Stomach (tissue), 8 donors: ENCODE measurements at regions not wholly inside any gene's neighbourhood (a gene's known extent, or its start where the extent isn't known, plus 50 kb on each side); places are given as distances from the start of the nearest gene placed in this dataset.

Source experiments
- DNase-seq, 2 donors: peaks; one replicate each; pipeline versions ENCODE4 v3.0.0 to v3.0.0-alpha.2; 2013 to 2019
- H3K27ac ChIP-seq, 5 donors: fragments of 200-600 bp in 4 of 5; sonication (generic) in 4 of 5; one replicate each; pipeline ENCODE4 v1.5.1; 2013 to 2019; ENCODE audit warnings: mild to moderate bottlenecking in 1 of 5, moderate library complexity in 1 of 5
- H3K27me3 ChIP-seq, 3 donors: fragments of 200-600 bp; sonication (generic); one replicate each; pipeline ENCODE4 v1.5.1; 2017 to 2019; ENCODE audit warnings: mixed run types in 1 of 3
- H3K36me3 ChIP-seq, 4 donors: fragments of 200-600 bp; sonication (generic); 1 replicate in 3 of 4; 2 replicates in 1 of 4; pipeline ENCODE4 v1.5.1; 2016 to 2019
- H3K4me1 ChIP-seq, 4 donors: fragments of 200-600 bp; sonication (generic); one replicate each; pipeline ENCODE4 v1.5.1; 2016 to 2019
- H3K4me3 ChIP-seq, 4 donors: fragments of 200-600 bp; sonication (generic) in 3 of 4; one replicate each; pipeline ENCODE4 v1.5.1; 2016 to 2019; ENCODE audit warnings: mild to moderate bottlenecking in 1 of 4
- H3K9me3 ChIP-seq, 4 donors: fragments of 200-600 bp; sonication (generic); one replicate each; pipeline ENCODE4 v1.5.1; 2016 to 2019
- EP300 ChIP-seq: sonication (generic); formaldehyde crosslinking; IDR thresholded peaks from one replicate; pipeline ENCODE4 v1.6.1; 2017; ENCODE audit warnings: antibody characterized with exemption
- POLR2A ChIP-seq, 4 donors: fragments of 450-650 bp; IDR thresholded peaks; one replicate each; pipeline ENCODE4 v1.6.1; 2016; ENCODE audit warnings: antibody characterized with exemption in 4 of 4, control low read depth in 2 of 4, mild to moderate bottlenecking in 1 of 4, moderate library complexity in 1 of 4
- POLR2AphosphoS5 ChIP-seq, 3 donors: sonication (generic); formaldehyde crosslinking; IDR thresholded peaks; one replicate each; pipeline ENCODE4 v1.6.1; 2016; ENCODE audit warnings: antibody characterized with exemption in 3 of 3
- WGBS, 5 donors: extraction: QIAGEN DNeasy Blood & Tissue Kit in 3 of 5; methylation state at CpG; one replicate each; pipeline versions ENCODE4 v1.1.5 to v1.1.7; 2013 to 2018; 5-methylcytosine and 5-hydroxymethylcytosine counted together
- intact Hi-C: fragments of 100-400 bp; cut with DNase I; formaldehyde crosslinking; loops from one replicate; pipeline ENCODE4 v1.15.1; 2023; ENCODE audit warnings: low total_unique reads
- TF ChIP-seq, protein P1 (sequence below), 7 experiments: fragments of 450-650 bp in 4 of 7; fragments of 200-600 bp in 3 of 7; sonication (generic) in 3 of 7; IDR thresholded peaks; one replicate each; pipeline ENCODE4 v1.5.1; 2016 to 2019; ENCODE audit warnings: antibody characterized with exemption in 7 of 7, control low read depth in 2 of 7, mild to moderate bottlenecking in 1 of 7
- donor health status: healthy with polysubstance abuse.
- donor health status: Bipolar disorder and iron deficiency.
- donor health status: healthy.

DNA sequence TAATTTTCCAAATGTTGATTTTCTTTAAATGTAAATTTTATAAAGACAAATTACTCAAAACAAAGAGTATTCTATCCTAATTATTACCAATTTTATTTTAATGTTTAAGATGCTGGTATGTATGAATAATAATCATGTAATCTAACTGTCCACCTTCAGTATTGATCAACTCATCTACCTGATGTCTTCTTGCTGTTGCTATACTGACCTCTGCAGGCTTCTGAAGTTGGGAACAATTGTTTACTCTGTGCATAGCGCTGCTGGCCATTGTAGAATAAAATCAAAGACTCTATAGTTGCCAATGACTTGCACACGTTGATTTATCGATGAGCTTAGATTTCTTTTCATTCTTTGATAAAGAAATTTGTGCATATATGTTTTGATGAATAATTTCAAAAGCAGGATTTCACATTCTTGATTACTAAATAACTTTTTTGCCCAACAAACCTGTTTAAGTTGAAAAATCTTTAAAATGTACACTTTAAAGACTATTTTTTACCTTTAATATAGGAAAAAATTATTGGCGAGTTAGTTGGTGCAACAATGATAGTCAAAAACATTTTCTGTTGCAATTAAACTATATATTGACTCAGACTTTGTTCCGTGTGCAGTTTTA lies 282.3 kb downstream of the TFEC start:
- WGBS, 5 donors: 44 to 58% (median 51%) methylated on average over 5 of the region's 5 CpGs
- Histone ChIP-seq H3K27me3 (no peaks in the 10 kb centered on the region), H3K36me3 (no peaks in the 10 kb centered on the region), H3K27ac (no peak overlapping the region), H3K4me3 (no peak overlapping the region), H3K9me3 (no peaks in the 10 kb centered on the region), H3K4me1 (no peaks in the 10 kb centered on the region)
- TF ChIP-seq, protein P1, sequence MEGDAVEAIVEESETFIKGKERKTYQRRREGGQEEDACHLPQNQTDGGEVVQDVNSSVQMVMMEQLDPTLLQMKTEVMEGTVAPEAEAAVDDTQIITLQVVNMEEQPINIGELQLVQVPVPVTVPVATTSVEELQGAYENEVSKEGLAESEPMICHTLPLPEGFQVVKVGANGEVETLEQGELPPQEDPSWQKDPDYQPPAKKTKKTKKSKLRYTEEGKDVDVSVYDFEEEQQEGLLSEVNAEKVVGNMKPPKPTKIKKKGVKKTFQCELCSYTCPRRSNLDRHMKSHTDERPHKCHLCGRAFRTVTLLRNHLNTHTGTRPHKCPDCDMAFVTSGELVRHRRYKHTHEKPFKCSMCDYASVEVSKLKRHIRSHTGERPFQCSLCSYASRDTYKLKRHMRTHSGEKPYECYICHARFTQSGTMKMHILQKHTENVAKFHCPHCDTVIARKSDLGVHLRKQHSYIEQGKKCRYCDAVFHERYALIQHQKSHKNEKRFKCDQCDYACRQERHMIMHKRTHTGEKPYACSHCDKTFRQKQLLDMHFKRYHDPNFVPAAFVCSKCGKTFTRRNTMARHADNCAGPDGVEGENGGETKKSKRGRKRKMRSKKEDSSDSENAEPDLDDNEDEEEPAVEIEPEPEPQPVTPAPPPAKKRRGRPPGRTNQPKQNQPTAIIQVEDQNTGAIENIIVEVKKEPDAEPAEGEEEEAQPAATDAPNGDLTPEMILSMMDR (IDR thresholded peaks at IDR 0.05): no peak
- TF ChIP-seq POLR2AphosphoS5 (IDR thresholded peaks at IDR 0.05) (no peak), EP300 (no peak), POLR2A (IDR thresholded peaks at IDR 0.05) (no peak)
- intact Hi-C loops: no loop called here
- DNase-seq: peak in 1 of 2 donors; percentile 23

DNA sequence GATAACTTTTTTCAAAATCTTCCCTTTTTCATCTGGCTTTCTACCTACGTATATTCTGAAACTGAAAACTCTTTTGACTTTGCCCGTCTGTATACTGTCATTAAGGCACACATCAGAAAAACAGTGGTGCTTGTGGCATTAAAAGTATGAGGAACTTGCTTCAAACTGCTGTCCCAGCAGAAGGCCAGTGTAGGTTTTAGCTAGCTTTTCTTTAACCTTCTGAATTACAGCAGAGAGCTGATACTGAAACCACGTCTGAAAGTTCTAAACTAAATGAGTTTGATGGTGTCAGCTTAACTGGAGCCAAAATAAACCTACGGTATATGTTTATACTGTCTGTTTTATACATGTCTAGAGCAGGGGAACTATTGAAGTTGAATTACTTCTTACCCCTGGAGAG lies 283.4 kb downstream of the TFEC start:
- TF ChIP-seq, protein P1 (IDR thresholded peaks at IDR 0.05): no peak
- TF ChIP-seq POLR2AphosphoS5 (IDR thresholded peaks at IDR 0.05): no peak
- TF ChIP-seq POLR2A (IDR thresholded peaks at IDR 0.05): no peak
- no peak for TF ChIP-seq EP300
- intact Hi-C loops: no loop called here
- Histone ChIP-seq H3K9me3 (no peaks in the 10 kb centered on the region), H3K27ac (no peak overlapping the region), H3K27me3 (no peaks in the 10 kb centered on the region), H3K4me1 (no peaks in the 10 kb centered on the region), H3K36me3 (no peaks in the 10 kb centered on the region), H3K4me3 (no peak overlapping the region)
- whole genome bisulfite sequencing, 5 donors: 23 to 41% (median 32%) methylated on average over 4 of the region's 4 CpGs
- peak in 1 of 2 donors; percentile 13 for DNase-seq

DNA sequence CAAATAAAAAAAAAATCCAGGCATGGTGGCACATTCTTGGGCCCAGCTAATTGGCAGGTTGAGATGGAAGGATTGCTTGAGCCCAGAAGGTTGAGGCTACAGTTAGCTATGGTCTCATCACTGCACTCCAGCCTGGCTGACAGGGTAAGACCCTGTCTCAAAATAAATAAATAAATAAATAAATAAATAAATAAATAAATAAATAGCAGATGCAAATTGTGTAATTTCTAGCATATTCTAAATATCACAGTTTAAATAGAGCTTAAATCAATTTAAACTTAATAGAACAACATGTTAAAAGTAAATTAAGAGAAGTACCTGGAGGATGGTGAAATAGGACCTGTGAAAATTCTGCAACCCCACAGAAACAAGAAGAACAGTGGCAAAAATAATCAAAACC lies 290.5 kb downstream of the TFEC start:
- TF ChIP-seq, protein P1 (IDR thresholded peaks at IDR 0.05): no peak
- TF ChIP-seq POLR2A (IDR thresholded peaks at IDR 0.05) (no peak), EP300 (no peak), POLR2AphosphoS5 (IDR thresholded peaks at IDR 0.05) (no peak)
- intact Hi-C loops: no loop called here
- H3K9me3 ChIP-seq: no peaks in the 10 kb centered on the region
- no peak overlapping the region for H3K27ac ChIP-seq
- H3K4me3 ChIP-seq: no peak overlapping the region
- no peaks in the 10 kb centered on the region for H3K27me3 ChIP-seq
- DNase-seq: no peak
- H3K4me1 ChIP-seq: no peaks in the 10 kb centered on the region
- H3K36me3 ChIP-seq: no peaks in the 10 kb centered on the region

DNA sequence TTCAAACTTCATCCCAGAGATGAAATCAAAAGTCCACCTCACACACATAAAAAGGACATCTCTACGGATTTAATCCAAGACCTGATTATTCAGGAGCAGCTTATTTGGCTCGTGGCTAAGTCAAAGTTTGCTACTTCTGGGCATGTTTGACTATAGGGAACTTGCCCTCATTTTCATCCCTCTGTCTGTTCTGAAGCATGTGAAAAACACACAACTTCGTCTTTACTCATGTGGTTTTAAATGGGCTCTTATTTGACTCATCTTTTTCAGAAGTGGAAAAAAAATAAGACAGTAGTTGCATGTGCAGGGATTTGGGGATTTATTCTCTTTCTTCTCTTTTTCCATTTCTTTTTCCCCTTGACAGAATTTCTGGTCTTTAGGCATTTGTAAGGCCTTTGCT lies 295.9 kb downstream of the TFEC start:
- TF ChIP-seq POLR2AphosphoS5 (IDR thresholded peaks at IDR 0.05) (no peak), POLR2A (IDR thresholded peaks at IDR 0.05) (no peak), EP300 (no peak)
- TF ChIP-seq, protein P1 (IDR thresholded peaks at IDR 0.05): no peak
- 81 to 90% (median 85%) methylated on average over 3 of the region's 3 CpGs for WGBS, 5 donors
- H3K4me3 ChIP-seq: no peak overlapping the region
- no peak for DNase-seq
- H3K4me1 ChIP-seq: no peaks in the 10 kb centered on the region
- H3K9me3 ChIP-seq: no peaks in the 10 kb centered on the region
- no peaks in the 10 kb centered on the region for H3K36me3 ChIP-seq
- no peaks in the 10 kb centered on the region for H3K27me3 ChIP-seq
- no peak overlapping the region for H3K27ac ChIP-seq
- intact Hi-C loops: no loop called here
